ELF-1 (cell line): ENCODE measurements at regions not wholly inside any gene's neighbourhood (a gene's known extent, or its start where the extent isn't known, plus 50 kb on each side); places are given as distances from the start of the nearest gene placed in this dataset.

Experiments
- DNase-seq: peaks from one replicate; pipeline ENCODE4 v3.0.0-alpha.2; 2016; ENCODE audit warnings: low read depth, low spot score

DNA sequence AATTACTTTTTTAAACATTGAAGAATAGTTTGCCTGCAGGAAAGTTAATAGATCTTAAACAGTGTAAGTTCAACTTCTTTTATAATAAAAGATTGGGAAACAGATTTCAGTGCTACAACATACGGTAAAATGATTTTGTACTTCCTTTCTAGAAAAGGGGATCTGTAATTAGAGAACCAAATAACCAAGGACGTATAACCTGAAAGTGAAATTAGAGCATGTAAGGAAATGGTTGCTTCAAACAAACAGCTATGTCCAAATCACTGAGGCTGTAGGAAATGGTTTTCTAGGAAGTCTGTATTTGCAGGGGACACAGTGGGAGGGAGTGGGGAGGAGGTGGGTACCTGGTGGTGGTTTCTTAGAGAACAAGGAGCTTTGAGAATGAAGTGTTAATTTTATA, 57.9 kb upstream of the EXOC6 start:
- no peak for DNase-seq

DNA sequence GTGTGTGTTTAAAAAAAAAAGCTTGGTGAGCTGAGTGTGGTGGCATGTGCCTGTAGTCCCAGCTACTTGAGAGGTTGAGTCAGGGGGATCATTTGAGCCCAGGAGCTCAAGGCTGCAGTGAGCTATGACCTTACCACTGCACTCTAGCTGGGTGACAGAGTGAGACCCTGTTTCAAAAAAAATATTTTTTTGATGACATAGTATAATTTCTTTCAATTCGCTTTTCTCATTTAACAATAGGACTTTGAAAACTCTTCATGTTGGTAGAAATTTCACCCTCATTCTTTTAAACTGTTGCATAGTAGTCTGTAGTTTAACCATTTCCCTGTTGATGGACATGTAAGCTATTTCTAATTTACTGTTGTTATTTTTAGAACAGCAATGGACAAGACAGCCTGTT, 55.7 kb upstream of the EXOC6 start:
- no peak for DNase-seq
